DMS53 (cell line): ENCODE measurements at regions not wholly inside any gene's neighbourhood (a gene's known extent, or its start where the extent isn't known, plus 50 kb on each side); places are given as distances from the start of the nearest gene placed in this dataset.
"Not testable (repeated sequence)": the region's sequence is repeated elsewhere in the genome, so short reads cannot be mapped to it uniquely, and the experiment has no call there.

Experiments
- DNase-seq: peaks from one replicate; lab custom pipeline; 2025; lab: John Stamatoyannopoulos, UW

DNA sequence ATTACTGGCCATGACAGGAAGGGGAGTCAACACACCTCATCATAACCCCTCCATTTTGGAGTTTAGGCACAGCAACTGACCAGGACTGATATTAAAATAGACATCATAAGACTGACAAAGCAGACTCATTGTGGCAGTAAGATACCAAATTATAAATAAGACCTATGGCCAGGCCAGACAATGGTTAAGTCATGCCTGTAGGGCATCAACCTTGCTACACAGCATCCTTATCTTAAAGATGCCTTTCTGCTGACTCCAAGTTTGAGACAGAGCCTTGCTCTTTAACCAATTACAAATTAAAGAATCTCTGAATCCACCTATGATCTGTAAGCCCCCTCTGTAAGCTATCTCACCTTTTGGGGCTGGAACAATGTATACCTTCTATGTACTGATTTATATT lies 65.5 kb downstream of the VCX2 start:
- no peak for DNase-seq

DNA sequence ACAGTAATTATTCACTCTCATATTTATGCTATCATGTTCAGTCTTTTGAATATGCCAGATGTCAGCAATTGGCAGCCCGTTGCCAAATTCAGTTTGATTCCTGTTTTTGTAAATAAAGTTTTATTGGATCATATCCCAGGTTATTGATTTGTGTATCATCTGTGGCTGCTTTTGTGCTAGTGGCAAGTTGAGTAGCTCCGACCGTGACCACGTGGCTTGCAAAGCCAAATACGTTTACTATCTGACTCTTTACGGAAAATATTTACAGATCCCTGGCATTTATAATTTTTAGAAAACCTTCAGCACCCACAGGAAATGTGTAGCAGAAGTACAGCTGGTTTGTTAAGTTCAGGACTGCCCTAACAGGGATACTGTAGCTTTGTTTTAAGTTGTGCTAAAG lies 67.4 kb downstream of the VCX2 start:
- no peak for DNase-seq

DNA sequence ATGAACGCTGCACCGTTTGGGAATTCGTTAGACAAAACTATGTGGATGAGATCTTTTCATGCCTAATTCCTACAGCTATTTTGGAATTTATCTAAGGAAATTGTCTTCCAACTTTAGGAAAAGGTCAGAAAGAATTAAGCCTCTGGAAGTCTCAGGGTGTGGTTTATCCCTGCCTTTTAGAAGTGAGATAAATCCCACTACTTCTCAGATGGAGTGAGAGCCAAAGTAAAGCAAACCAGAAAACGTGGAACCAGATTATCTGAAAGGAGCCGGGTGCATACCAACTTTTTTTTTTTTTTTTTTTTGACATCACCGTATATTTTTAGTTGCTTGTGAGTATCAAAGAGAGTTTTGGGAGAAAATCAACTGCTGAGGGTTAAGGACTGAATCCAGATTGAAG lies 79.6 kb downstream of the VCX2 start:
- no peak for DNase-seq

DNA sequence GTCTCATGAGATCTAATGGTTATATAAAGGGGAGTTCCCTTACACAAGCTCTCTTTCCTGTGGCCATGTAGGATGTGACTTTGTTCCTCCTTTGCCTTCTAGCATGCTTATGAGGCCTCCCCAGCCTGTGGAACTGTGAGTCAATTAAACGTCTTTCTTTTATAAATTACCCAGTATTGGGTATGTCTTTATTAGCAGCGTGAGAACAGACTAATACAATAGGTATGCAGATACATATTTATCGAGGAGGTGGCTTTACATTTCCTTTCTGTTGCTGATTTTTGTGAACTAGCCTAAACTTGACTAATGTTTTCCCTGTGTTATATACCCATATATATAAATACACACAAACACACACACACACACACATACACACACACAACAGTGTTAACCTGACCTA lies 80.2 kb downstream of the VCX2 start:
- DNase-seq = no peak

DNA sequence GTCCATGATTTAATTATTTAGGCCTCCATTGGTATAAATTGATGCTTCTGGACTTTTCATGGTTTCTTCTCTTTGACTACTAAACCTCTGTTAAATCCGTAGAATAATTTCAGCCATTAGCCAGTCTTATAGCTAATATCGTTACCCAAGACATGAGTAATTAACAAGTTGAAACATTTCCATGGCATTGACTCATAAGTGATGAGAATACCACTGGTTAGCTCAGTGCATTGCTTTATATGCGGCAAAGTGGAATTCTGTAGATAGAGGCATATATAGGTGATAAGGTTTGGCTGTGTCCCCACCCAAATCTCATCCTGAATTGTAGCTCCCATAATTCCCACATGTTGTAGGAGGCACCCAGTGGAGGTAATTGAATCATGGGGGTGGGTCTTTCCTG lies 80.6 kb downstream of the VCX2 start:
- DNase-seq = no peak

DNA sequence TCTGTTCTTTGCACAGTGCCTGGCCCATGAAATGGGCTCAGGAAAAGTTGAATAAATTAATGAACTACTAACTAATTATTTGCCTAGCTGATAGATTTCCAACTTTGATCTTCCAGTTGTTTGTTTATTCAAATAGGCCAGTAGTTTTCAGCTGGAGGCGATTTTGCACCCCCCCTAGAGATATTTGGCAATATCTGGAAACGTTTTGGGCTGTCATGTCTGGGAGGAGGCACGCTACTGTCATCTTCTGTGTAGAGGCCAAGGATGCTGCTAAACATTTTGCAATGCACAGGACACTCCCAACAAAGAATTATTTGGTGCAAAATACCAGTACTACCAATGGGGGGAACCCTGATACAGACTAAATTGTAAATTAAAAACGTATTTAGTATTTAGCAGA lies 81.9 kb downstream of the VCX2 start:
- DNase-seq = no peak

DNA sequence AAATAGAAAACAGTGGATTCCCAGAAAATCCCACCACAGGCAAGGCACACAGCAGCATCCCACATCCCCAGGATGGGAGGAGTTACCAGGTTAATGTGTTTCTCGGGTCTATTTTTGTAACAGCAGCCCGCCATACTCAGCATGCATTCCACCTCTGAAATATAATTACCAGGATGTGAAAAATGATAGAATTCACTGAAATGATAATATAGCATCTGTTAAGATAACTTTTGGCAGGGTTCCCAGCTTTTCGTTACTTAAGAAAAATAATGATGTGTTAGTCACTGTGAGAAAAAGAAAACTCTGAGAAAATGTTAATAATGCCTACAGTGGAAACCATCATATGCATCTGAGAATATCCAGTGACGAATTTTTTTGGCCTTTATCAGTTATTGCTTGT lies 87.1 kb downstream of the VCX2 start:
- no peak for DNase-seq

DNA sequence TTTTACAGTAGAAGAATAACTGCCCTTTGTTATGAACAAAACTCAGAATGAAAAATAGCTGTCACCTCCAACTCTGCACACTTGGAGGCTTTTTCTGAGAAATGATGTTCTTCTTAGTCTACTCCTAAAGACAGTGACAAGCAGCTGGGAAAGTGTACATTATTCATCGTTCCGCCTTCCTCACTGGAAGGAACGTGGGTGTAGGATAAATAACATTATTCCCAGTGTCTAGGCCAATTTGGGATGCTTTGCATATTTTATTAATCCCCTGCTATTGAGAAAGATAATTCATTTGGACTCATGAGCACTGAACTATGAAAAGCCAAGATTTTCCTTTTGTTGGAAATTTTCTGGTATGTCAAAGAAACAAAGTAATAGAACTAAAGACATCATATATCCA lies 87.8 kb downstream of the VCX2 start:
- no peak for DNase-seq

DNA sequence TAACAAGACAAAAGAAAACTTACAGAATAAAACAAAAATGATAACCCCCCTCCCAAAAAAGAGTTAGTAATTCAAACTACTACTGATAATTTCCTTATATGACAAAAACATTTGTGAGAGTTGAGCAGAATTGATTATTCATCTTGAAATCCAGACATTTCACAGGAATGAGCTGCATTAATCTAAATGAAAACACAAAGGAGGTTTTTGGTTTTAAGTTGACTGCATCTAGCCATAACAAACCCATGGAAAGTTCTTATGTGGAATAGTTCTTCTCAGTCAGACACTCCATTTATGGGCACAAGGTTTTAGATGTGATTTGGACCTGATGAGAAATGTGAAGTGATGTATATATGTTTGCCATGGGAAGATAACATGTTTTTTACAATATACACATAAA lies 95.4 kb downstream of the VCX2 start:
- no peak for DNase-seq

DNA sequence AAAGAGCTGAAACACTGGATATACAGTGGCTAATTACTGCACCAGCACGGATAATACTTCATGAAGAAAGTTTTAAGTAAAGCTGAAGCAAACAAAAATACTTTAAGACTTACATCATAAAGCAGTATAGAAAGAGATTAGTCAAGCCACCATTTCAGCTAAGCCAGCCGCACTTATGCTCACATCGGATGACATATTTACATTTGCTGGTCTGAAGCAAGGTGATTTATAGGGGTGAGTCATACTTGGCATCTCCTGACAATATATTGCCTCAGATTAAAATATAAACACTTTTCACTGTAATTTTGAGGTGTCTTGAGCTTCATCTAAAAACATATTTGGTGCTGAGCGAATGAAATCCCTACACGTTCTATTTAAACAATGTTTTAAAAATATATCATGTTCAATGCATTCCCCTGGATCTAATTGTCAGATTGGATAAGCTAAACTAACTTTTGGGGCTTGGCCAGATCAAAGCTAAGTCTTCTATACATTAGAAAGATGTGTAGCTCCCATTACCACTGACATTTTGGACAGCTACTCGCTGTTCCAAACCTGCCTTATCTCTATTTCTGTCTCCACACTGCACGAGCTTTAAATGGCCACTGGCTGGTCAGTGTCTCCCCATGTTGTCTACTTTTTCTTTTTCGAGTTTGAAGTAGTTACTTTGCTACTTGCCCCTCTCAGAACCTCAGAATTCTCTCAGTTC lies 103.2 kb downstream of the VCX2 start:
- DNase-seq = peak; percentile 77

DNA sequence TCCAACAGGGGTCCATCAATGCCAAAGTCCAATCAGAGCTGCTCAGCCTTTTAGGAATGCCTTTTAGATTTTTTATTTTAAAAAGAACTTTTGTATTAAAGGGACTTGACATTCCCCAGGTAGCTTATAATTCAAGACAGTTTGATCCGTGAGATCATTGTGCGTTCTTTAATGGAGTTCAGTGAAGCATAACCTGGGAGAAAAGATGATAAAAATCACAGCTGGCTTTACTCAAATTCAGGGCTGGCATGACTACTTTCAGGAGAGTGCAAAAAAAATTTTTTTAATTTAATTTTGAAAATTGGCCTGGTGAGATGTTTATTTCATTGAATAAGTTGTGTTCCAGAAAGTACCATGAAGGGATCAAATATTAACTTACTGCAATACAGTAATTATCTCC lies 118.2 kb downstream of the VCX2 start:
- no peak for DNase-seq

DNA sequence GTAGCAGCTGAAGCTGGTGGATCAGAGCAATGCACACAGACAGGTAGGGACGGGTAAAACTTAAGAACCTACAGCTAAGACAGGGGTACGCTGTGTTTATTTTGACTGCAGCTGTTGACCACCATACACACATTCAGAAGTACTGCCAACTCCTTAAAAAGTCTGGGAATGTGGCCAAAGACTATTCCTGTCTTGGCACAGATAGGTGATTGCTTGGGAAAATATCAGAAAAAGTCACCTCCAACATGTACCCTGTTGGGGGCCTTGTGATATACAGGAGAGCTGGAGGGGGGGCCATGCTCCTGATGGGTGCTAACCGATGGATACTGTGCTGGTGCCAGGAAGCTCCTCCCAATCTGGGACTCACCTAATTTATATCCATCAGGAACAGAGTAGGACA lies 121.2 kb downstream of the VCX2 start:
- DNase-seq = no peak

DNA sequence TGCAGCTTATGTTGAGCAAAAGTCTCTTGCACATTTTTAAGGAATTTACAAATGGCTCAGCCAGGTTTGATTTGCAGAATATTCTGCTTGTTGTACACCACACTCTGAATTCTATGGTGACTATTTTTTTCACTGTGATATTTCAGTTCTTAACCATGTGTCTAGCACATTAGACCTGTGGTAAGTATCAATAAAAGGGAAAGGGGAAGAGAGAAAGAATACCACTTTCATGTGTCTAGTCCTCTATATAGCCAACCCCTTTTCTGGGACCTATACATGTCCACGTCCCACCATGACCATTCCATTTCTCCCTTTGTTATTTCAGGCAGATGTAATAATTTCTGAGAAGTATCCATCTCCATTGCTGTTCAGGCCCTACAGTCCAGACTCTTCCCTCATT lies 121.3 kb upstream of the PNPLA4 start:
- DNase-seq = no peak

DNA sequence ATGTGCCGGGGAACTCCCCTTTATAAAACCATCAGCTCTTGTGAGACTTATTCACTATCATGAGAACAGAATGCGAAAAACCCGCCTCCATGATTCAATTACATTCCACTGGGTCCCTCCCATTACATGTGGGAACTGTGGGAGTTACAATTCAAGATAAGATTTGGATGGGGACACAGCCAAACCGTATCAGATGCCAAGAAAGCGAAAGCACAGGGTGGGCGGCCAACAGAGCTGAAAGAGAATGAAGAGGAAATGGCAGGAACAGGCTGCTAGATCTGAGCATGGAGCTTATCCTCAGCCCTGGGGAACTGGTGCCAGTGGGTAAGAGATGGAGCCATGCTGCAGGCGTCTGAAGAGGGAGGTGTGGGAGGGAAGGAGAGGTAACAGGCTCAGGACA lies 117.7 kb upstream of the PNPLA4 start:
- no peak for DNase-seq

DNA sequence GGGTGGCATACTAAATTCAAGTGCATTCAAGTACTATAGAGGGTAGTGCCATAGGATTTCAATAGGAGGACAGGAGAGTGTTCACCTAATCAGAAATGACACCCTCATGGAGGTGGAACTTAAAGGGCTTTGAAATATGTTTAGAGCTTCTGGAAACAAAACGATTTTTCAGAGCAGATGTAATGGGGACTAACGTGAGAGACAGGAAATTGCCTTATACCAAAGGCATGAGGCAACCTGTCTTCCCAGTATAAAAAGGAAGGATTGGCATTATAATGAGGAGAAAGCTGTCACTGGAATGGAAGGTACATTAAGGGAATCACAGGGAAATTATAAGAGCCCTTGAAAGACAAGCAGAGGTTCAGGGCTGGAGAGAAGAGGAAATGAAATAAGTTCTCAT lies 116.3 kb upstream of the PNPLA4 start:
- DNase-seq = no peak

DNA sequence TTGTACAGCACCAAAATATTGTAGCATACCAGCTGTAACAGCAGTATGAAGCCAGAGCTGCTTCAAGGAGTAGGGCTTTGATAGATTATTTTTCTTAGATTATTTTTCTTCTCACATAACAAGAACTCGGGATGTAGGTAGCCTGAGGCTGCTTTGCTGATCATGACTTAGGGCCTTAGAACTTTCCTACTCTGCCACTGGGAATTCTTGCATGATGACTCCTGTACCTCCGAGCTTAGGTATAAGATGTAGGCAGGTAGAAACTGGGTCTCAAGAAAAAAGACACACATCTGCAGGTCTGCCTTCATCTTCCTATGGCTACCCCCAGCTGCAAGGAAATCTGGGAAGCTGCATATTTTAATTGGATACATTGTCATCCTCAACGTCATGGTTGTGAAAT lies 115.9 kb upstream of the PNPLA4 start:
- no peak for DNase-seq

DNA sequence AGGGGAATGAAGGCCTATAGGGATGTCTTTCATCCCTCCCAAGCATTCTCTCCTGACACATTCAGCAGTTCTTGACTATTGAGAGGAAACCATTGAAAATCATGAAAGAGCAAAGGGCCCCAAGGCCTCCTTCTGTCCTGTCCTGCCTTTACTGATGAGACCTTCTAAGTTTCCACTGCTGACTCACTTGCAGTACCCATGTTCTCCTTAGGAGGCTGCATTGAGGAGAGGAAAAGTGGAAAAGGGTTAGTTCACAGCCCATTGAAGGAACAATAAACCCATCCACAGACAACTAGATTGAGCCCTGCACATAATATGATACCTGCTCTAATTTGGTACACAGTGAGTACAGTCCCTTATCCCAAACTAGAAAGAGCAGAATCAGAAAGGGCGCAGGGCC lies 115.1 kb upstream of the PNPLA4 start:
- DNase-seq = peak; percentile 73

DNA sequence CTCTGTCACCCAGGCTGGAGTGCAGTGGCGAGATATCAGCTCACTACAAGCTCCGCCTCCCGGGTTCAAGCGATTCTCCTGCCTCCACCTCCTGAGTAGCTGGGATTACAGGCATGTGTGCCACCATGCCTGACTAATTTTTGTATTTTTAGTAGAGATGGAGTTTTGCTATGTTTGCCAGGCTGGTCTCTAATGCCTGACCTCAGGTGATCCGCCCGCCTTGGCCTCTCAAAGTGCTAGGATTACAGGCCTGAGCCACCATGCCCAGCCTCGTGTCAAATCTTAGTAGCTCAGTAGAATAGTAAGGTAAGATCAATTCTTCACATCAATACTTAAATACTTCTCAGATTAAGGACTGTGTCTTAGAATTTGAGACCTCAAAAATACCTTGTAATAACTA lies 112.5 kb upstream of the PNPLA4 start:
- DNase-seq = not testable (repeated sequence)

DNA sequence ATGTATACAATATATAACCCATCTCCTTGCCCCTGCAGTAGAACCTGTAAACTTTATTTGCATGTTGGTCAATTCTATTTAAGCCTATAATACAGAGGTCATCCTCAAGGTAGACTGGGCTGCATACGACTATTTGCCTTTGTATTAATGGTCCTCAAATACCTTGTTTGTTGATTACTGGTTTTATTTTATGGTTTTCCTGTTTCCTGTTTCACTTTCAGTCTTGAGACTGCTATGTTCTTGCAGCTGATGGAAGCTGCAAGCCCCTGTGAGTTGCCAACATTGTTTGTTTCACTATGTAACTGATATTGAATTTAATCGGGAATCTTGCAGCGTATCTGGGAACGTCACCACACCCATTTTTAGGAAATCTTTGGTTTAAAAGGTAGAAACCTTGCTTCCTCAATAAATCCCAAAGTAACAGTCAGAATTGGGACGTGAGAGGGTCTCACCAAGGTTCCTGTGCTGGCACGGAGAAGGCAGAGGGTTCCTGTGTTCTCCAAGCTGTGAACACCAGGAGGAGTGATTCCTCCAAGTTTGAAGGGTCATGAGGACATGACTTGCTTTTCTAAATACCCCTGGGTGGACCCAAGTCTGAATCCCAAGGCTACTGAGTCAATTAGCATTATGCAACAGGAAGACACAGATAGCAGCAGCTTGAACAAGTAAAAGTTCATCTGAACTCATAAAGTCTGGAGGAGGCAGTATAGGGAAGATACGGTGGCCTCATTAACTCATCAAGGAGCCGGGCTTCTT lies 110.6 kb upstream of the PNPLA4 start:
- DNase-seq = peak; percentile 29

DNA sequence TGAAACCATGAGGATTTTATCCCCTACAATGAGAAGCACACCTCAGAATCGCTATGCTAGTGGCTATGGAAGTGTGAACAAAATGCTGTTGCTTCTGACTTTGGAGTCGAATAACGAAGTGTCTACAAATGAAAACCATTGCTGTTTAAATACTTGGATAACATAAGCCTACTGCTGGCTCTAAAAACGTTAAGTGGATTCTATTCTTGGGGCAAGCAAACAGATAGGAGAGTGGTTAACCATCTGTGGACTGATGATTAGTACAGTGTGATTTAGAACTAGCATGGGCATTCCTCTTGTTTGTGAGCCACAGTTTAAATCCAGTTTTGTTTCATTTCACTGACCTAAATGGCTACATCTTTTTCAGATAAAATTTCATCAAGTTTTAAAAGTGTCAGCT lies 109.7 kb upstream of the PNPLA4 start:
- DNase-seq = peak; percentile 6

DNA sequence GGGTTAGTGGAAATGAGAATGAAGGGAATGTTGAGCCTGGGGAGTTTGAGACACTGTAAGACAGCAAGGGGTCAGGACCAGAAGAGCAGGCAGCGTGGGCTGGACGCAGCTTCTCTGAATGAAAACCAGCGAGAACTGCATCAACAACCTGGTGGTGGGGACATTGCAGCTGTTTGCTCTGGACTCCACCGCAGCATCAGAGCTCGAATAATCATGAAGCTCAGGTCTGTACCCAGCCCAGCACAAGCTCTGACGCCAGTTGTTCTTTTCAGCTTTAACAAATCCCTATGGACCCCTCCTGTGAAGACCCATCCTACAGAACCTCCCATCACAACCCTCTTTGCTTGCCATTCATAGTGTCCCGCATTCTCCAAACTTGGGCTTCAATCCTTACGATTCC lies 106.8 kb upstream of the PNPLA4 start:
- no peak for DNase-seq

DNA sequence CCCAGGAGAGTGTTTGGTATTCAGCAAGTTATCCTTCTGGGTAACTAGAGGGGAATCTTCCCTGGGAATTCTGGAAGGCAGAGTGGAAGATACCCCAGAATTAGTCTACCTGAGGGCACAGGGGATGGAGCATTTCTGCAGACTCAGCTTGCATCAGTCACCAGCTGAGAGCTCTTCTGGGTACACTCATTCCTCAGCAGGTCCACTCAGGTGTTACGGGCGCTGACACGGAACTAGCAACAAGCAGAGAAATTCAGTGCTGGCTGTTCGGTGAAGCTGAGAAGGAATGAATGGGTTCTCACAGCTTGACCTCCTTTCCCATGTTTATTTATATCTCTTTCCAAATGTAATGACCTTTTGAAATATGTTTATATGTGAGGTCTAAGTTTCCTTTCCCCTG lies 106.0 kb upstream of the PNPLA4 start:
- peak; percentile 35 for DNase-seq

DNA sequence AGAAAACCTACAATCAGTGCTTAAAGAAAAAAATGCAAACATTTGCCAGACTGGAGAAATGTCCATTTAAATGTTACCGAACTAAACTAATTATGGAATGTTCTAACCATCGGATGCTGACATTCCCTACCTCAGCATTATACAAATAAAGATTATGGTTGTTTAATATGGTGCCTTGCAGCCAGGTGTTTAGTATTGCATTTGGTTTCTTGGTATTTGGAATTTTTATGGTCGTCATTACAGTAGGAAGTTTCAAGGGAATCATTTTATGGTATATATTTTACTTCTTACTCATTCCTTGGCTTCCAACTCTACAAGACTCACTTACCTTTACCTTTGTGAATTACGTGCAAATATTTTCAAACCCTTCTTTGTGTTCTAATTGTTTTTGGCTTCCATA lies 103.1 kb upstream of the PNPLA4 start:
- DNase-seq = no peak

DNA sequence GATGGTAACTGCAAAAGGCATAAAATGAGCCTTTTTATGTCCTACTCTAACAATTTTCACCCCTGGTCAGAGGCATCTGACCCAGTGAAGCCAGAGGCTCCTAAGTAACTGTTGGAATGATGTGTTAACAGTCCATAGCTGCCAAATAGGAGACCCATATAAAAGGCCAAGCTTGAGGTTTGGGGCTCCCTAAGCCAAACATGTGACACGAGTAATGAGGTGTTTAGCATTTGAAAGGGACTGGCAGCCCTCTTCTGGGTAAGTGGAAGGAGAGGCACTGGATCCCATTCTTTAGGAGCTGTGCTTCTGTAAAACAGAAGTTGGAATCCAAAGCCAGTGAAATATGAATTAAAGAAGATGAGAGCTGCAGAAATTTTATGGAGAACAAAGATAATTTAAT lies 100.6 kb upstream of the PNPLA4 start:
- no peak for DNase-seq
